ENCODE measurements at regions not wholly inside any gene's neighbourhood (a gene's known extent, or its start where the extent isn't known, plus 50 kb on each side); places are given as distances from the start of the nearest gene placed in this dataset.

DNA sequence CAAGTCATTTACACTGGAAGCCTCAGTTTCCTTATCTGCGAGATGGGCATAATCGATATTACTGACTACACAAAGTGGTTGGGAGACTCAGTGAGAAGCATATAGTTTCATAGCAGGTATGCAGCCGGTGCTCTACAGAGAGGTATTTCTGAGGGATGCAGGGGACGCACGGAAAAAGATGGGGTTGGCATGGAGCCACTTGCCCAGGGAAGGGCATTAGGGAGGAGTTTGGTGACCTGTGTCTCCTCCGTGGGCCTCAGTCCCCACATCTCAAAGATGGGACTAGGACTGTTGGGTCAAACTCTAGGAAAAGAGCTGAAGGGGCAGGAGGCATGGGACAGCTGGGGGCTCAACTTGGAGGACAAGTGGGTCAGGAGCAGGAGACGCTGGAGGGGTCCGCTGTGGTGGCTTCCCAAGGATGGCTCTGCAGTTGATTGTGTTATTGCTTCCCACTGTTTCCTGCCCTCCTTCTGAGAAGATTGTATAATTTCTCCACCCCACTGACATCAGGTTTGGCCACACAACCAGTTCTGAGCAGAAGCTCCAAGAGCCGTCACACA lies 158.6 kb upstream of the ALDH1B1 start:
- TF ChIP-seq, protein P1, sequence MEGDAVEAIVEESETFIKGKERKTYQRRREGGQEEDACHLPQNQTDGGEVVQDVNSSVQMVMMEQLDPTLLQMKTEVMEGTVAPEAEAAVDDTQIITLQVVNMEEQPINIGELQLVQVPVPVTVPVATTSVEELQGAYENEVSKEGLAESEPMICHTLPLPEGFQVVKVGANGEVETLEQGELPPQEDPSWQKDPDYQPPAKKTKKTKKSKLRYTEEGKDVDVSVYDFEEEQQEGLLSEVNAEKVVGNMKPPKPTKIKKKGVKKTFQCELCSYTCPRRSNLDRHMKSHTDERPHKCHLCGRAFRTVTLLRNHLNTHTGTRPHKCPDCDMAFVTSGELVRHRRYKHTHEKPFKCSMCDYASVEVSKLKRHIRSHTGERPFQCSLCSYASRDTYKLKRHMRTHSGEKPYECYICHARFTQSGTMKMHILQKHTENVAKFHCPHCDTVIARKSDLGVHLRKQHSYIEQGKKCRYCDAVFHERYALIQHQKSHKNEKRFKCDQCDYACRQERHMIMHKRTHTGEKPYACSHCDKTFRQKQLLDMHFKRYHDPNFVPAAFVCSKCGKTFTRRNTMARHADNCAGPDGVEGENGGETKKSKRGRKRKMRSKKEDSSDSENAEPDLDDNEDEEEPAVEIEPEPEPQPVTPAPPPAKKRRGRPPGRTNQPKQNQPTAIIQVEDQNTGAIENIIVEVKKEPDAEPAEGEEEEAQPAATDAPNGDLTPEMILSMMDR (IDR thresholded peaks at IDR 0.05; ENCODE audit: low read depth, low read length, poor library complexity, severe bottlenecking): no peak
- no peak for TF ChIP-seq EZH2phosphoT487 (IDR thresholded peaks at IDR 0.05; ENCODE audit: borderline replicate concordance, low read length)
